K562 (cell line): ENCODE measurements at regions not wholly inside any gene's neighbourhood (a gene's known extent, or its start where the extent isn't known, plus 50 kb on each side); places are given as distances from the start of the nearest gene placed in this dataset.

Experiments
- ATAC-seq: fragments of 200-7000 bp; cut with Tn5 transposase; 3 replicates; pipeline ENCODE4 v1.9.1; 2020; ENCODE audit warnings: moderate library complexity
- BruUV-seq: library from RNA; stranded (reverse); fragments of 400-500 nt; replicated peaks from 2 replicates; lab custom pipeline; 2021; lab: Mats Ljungman, UMichigan
- CTCF ChIA-PET: fragments of 300-600 bp; formaldehyde crosslinking; extraction: SDS; loops from one replicate; lab custom pipeline; 2021; ENCODE audit warnings: low intra/inter-chr PET ratio; lab: Yijun Ruan, JAX
- POLR2A ChIA-PET: fragments of 300-600, 350-650 bp; sonication (Branson Sonifier 250); formaldehyde crosslinking; extraction: SDS; loops from one replicate; lab custom pipeline; 2021; ENCODE audit warnings: antibody characterized with exemption, inconsistent platforms; lab: Yijun Ruan, JAX
- DNase-seq, 4 experiments: peaks; one replicate each; pipeline versions ENCODE4 v3.0.0 to v3.0.0-alpha.2; 2011 to 2018; ENCODE audit warnings: low spot score in 3 of 4, mixed read lengths in 3 of 4; ENCODE audit errors: extremely low read depth in 1 of 4
- FAIRE-seq: peaks from 2 replicates; lab custom pipeline; 2011; peaks lifted over from hg19 to GRCh38; lab: Jason Lieb, UNC
- H2AFZ ChIP-seq: 2 replicates; pipeline ENCODE4 v1.6.0; 2011; ENCODE audit warnings: low read depth, low read length, control low read depth, inconsistent platforms
- H3K27ac ChIP-seq: fragments of 200-600 bp; 3 replicates; pipeline ENCODE4 v1.8.0; 2011; ENCODE audit warnings: low read depth, mild to moderate bottlenecking, control low read depth, inconsistent platforms, low read length, moderate library complexity, mixed read lengths; ENCODE audit errors: extremely low read depth
- H3K27me3 ChIP-seq, 2 experiments: fragments of 300-600 bp in 1 of 2; 2 replicates in 1 of 2; 3 replicates in 1 of 2; pipeline versions ENCODE4 v1.6.0 to v1.8.0; 2011; ENCODE audit warnings: inconsistent platforms in 2 of 2, low read length in 2 of 2, mild to moderate bottlenecking in 1 of 2, mixed read lengths in 1 of 2, moderate library complexity in 1 of 2; ENCODE audit not compliant: control insufficient read depth in 2 of 2, insufficient read depth in 2 of 2
- H3K36me3 ChIP-seq: fragments of 300-600 bp; 3 replicates; pipeline ENCODE4 v1.8.0; 2011; ENCODE audit warnings: mild to moderate bottlenecking, low read length, inconsistent platforms; ENCODE audit not compliant: control insufficient read depth, insufficient read depth
- H3K4me1 ChIP-seq, 2 experiments: fragments of 200-600 bp in 1 of 2; replicated peaks in 1 of 2; 2 replicates in 1 of 2; 3 replicates in 1 of 2; pipeline versions ENCODE4 v1.5.1 to v1.8.0; 2011; ENCODE audit warnings: inconsistent platforms in 2 of 2, low read length in 2 of 2, mild to moderate bottlenecking in 1 of 2, mixed read lengths in 1 of 2, moderate library complexity in 1 of 2; ENCODE audit not compliant: control insufficient read depth in 2 of 2, insufficient read depth in 2 of 2
- H3K4me2 ChIP-seq: 2 replicates; pipeline ENCODE4 v1.6.1; 2011; ENCODE audit warnings: low read length, control low read depth, inconsistent platforms, mixed read lengths; ENCODE audit not compliant: insufficient read depth
- H3K4me3 ChIP-seq: fragments of 200-600 bp; sonication (generic), shearing (Covaris generic); 2 replicates; pipeline ENCODE4 v1.5.1; 2016; ENCODE audit warnings: control low read depth, inconsistent platforms
- H3K79me2 ChIP-seq: fragments of 200-600 bp; 3 replicates; pipeline ENCODE4 v1.8.0; 2011; ENCODE audit warnings: low read length, inconsistent platforms; ENCODE audit not compliant: control insufficient read depth, insufficient read depth
- H3K9ac ChIP-seq, 2 experiments: 2 replicates each; pipeline versions ENCODE4 v1.6.0 to v1.6.1; 2011; ENCODE audit warnings: low read depth in 2 of 2, low read length in 2 of 2, control low read depth in 1 of 2, inconsistent platforms in 1 of 2, mild to moderate bottlenecking in 1 of 2, mixed read lengths in 1 of 2; ENCODE audit not compliant: insufficient read depth in 1 of 2
- H3K9me1 ChIP-seq: one replicate; pipeline ENCODE4 v1.6.0; 2011; ENCODE audit warnings: inconsistent platforms, mild to moderate bottlenecking, low read length, moderate library complexity; ENCODE audit not compliant: control insufficient read depth, insufficient read depth
- H3K9me3 ChIP-seq: replicated peaks from 2 replicates; pipeline ENCODE4 v1.5.1; 2011; ENCODE audit warnings: low read depth, low read length, inconsistent platforms; ENCODE audit not compliant: control insufficient read depth, insufficient read depth
- H4K20me1 ChIP-seq: replicated peaks from 2 replicates; pipeline ENCODE4 v1.6.1; 2011; ENCODE audit warnings: low read length, inconsistent platforms, mixed read lengths; ENCODE audit not compliant: control insufficient read depth, insufficient read depth
- CBFA2T2 ChIP-seq: fragments of 450-650 bp; conservative IDR thresholded peaks from 2 replicates; pipeline ENCODE4 v1.6.1; 2017; ENCODE audit warnings: mild to moderate bottlenecking
- CBFA2T3 ChIP-seq: fragments of 450-650 bp; IDR thresholded peaks from 2 replicates; pipeline ENCODE4 v1.6.1; 2017
- FOXJ2 ChIP-seq: fragments of 200-800 bp; sonication (Bioruptor generic); IDR thresholded peaks from 2 replicates; pipeline ENCODE4 v1.6.1; 2016; ENCODE audit warnings: missing genetic modification characterization, missing compliant biosample characterization
- HCFC1 ChIP-seq: IDR thresholded peaks from 2 replicates; pipeline ENCODE4 v1.6.1; 2012; ENCODE audit warnings: low read depth, low read length, improper control_type of control experiment
- PHB2 ChIP-seq: fragments of 450-650 bp; IDR thresholded peaks from 2 replicates; pipeline ENCODE4 v1.6.1; 2017; ENCODE audit warnings: low read depth
- POLR2B ChIP-seq: fragments of 450-650 bp; IDR thresholded peaks from 2 replicates; pipeline ENCODE4 v1.6.1; 2018; ENCODE audit warnings: low read depth; ENCODE audit not compliant: partially characterized antibody
- SIN3A ChIP-seq, 2 experiments: fragments of 150-350 bp in 1 of 2; IDR thresholded peaks; 2 replicates each; pipeline ENCODE4 v1.6.1; 2011 to 2016; ENCODE audit warnings: borderline replicate concordance in 2 of 2, low read depth in 2 of 2, low read length in 2 of 2, mild to moderate bottlenecking in 2 of 2, moderate library complexity in 2 of 2; ENCODE audit not compliant: control insufficient read depth in 1 of 2
- TCFL5 ChIP-seq: fragments of 250-450 bp; sonication (Bioruptor Pico); conservative IDR thresholded peaks from 2 replicates; pipeline ENCODE4 v1.6.1; 2021; ENCODE audit warnings: mild to moderate bottlenecking, moderate library complexity, matching md5 sums
- ZFP1 ChIP-seq: fragments of 450-650 bp; formaldehyde crosslinking; IDR thresholded peaks from 2 replicates; pipeline ENCODE4 v1.4.0; 2020; ENCODE audit warnings: mild to moderate bottlenecking, mixed read lengths
- ZNF212 ChIP-seq: fragments of 450-650 bp; formaldehyde crosslinking; IDR thresholded peaks from 2 replicates; pipeline ENCODE4 v1.4.0; 2020; ENCODE audit warnings: mild to moderate bottlenecking
- WGBS: fragments of 100-300 bp; shearing (Covaris generic); methylation state at CpG from one replicate; pipeline ENCODE4 v1.1.6; 2016; ENCODE audit warnings: low coverage, mixed read lengths; ENCODE audit not compliant: insufficient coverage; ENCODE audit errors: missing lambda C conversion rate; 5-methylcytosine and 5-hydroxymethylcytosine counted together
- in situ Hi-C: fragments of 300-500 bp; cut with MboI; formaldehyde crosslinking; loops from 4 replicates; pipeline ENCODE4 v1.15.0; 2018; ENCODE audit warnings: inconsistent platforms, mixed read lengths
- intact Hi-C: fragments of 100-400 bp; cut with micrococcal nuclease; formaldehyde crosslinking; loops from 2 replicates; pipeline ENCODE4 v1.14.2; 2022

DNA sequence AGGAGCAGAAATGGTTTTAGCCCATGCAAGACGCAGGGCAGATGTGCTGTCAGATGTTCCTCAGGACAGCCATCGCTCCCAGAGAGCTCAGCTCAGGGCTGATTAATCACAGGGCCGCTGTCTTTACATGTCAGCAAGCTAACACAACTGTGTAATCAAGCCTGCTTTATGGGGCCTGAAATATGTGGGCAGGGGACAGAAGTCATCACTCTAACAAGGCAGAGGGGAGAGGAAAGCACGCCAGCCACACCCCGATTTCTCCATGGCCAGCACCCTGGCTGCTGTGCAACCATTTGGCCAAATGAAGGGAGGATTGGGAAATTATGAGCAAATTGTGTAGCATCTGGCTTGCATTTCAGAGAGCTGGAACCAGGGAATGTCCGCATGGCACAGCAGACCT, 368.8 kb downstream of the NPHP4 start:
- WGBS: 0% methylated on average over 6 of the region's 6 CpGs
- no peak overlapping the region for H2AFZ ChIP-seq
- peaks cover 2 to 23% of the 10 kb centered on the region in 2 experiments; a peak in 4 of 5 replicates for H3K27me3 ChIP-seq
- ChIA-PET POLR2A (no interaction called here), CTCF (no interaction called here)
- no peaks in the 10 kb centered on the region for H3K79me2 ChIP-seq
- no peaks in the 10 kb centered on the region for H3K4me1 ChIP-seq
- BruUV-seq: no TSS peak
- no peak overlapping the region for H3K27ac ChIP-seq
- intact Hi-C loops: no loop called here
- no peak overlapping the region for H3K9ac ChIP-seq
- no peaks in the 10 kb centered on the region; the same call in 1 of the 2 replicates for H4K20me1 ChIP-seq
- H3K36me3 ChIP-seq: no peaks in the 10 kb centered on the region
- FAIRE-seq (no peak), DNase-seq (no peak), ATAC-seq (no peak)
- no peak overlapping the region for H3K4me3 ChIP-seq
- in situ Hi-C loops: no loop called here
- TF ChIP-seq HCFC1: no peak
- no peak for TF ChIP-seq TCFL5
- no peak for TF ChIP-seq PHB2
- no peak for TF ChIP-seq CBFA2T3
- TF ChIP-seq CBFA2T2: no peak
- no peak overlapping the region for H3K4me2 ChIP-seq
- H3K9me3 ChIP-seq: no peaks in the 10 kb centered on the region
- H3K9me1 ChIP-seq: no peaks in the 10 kb centered on the region

- no peaks in the 10 kb centered on the region; the same call in 1 of the 2 replicates for H4K20me1 ChIP-seq
- no peak overlapping the region for H3K4me2 ChIP-seq
- no peak overlapping the region for H2AFZ ChIP-seq
- intact Hi-C loops (no loop called here), in situ Hi-C loops (no loop called here)
- no peaks in the 10 kb centered on the region for H3K36me3 ChIP-seq
- H3K27me3 ChIP-seq: peaks cover 2 to 33% of the 10 kb centered on the region in 2 experiments; a peak in 4 of 5 replicates
- H3K9me1 ChIP-seq: no peaks in the 10 kb centered on the region
- DNase-seq: no peak
- TF ChIP-seq SIN3A (IDR thresholded peaks at IDR 0.05; ENCODE audit: borderline replicate concordance in 2 of 2, control insufficient read depth in 1 of 2, low read depth in 2 of 2, low read length in 2 of 2): no peak
- TF ChIP-seq ZNF212: no peak
- TF ChIP-seq ZFP1 (CRISPR knock-in tag): no peak
- no peak for TF ChIP-seq FOXJ2 (tag)
- TF ChIP-seq POLR2B: no peak
- 0% methylated on average over 7 of the region's 7 CpGs for WGBS
- H3K9ac ChIP-seq: no peak overlapping the region
- no peaks in the 10 kb centered on the region for H3K4me1 ChIP-seq
- CTCF ChIA-PET: no interaction called here
- FAIRE-seq: no peak
- ATAC-seq: no peak
- BruUV-seq: no TSS peak
- H3K9me3 ChIP-seq: no peaks in the 10 kb centered on the region
- POLR2A ChIA-PET: no interaction called here
- no peak overlapping the region for H3K27ac ChIP-seq
- H3K79me2 ChIP-seq: no peaks in the 10 kb centered on the region
- H3K4me3 ChIP-seq: no peak overlapping the region
These were observed 369.8 kb downstream of the NPHP4 start for GRCh38 chr1:5622412-5622811.
